A549 (cell line): ENCODE measurements at regions not wholly inside any gene's neighbourhood (a gene's known extent, or its start where the extent isn't known, plus 50 kb on each side); places are given as distances from the start of the nearest gene placed in this dataset.

ENCODE experiments used
- CTCF ChIP-seq: fragments of >200 bp; sonication (Bioruptor Twin); formaldehyde crosslinking; IDR thresholded peaks from 3 replicates; pipeline ENCODE4 v1.5.1; 2016
- MAFK ChIP-seq: fragments of 450-650 bp; IDR thresholded peaks from 2 replicates; pipeline ENCODE4 v1.6.1; 2014; ENCODE audit not compliant: partially characterized antibody
- RAD21 ChIP-seq, 2 experiments: fragments of >200 bp in 1 of 2; sonication (Bioruptor Twin) in 1 of 2; formaldehyde crosslinking in 1 of 2; IDR thresholded peaks in 1 of 2; conservative IDR thresholded peaks in 1 of 2; 2 replicates in 1 of 2; 3 replicates in 1 of 2; pipeline ENCODE4 v1.6.1; 2012 to 2018; ENCODE audit warnings: inconsistent platforms in 1 of 2
- REST ChIP-seq: fragments of 200-600 bp; sonication (generic); IDR thresholded peaks from 2 replicates; pipeline ENCODE4 v1.6.1; 2016; ENCODE audit warnings: antibody characterized with exemption, mild to moderate bottlenecking, moderate library complexity

GRCh38 chr7:27302590-27302989 is 60.0 kb downstream of the EVX1 start:
- TF ChIP-seq CTCF (no peak), RAD21 (conservative IDR thresholded peaks at IDR 0.05 in 1 of 2, IDR thresholded peaks at IDR 0.05 in 1 of 2) (no peak), REST (no peak), MAFK (no peak)
